ENCODE measurements at regions not wholly inside any gene's neighbourhood (a gene's known extent, or its start where the extent isn't known, plus 50 kb on each side); places are given as distances from the start of the nearest gene placed in this dataset.

GRCh38 chr7:86629-87028 lies 105.7 kb upstream of the FAM20C start:
- no peak for TF ChIP-seq CTCF (IDR thresholded peaks at IDR 0.05; ENCODE audit: borderline replicate concordance, control extremely low read depth, extremely low read depth, insufficient read depth, missing control alignments)
- in situ Hi-C loops (cut with MboI; ENCODE audit: low sequenced_read_pairs, unreplicated experiment) = no loop called here
- no peak for DNase-seq (ENCODE audit: low spot score)

- DNase-seq (ENCODE audit: low spot score) = no peak
- TF ChIP-seq CTCF (IDR thresholded peaks at IDR 0.05; ENCODE audit: borderline replicate concordance, control extremely low read depth, extremely low read depth, insufficient read depth, missing control alignments) = no peak
- in situ Hi-C loops (cut with MboI; ENCODE audit: low sequenced_read_pairs, unreplicated experiment) = no loop called here
These were observed 105.3 kb upstream of the FAM20C start for GRCh38 chr7:87047-87446.

- no peak for TF ChIP-seq CTCF (IDR thresholded peaks at IDR 0.05; ENCODE audit: borderline replicate concordance, control extremely low read depth, extremely low read depth, insufficient read depth, missing control alignments)
- DNase-seq (ENCODE audit: low spot score) = no peak
These were observed 104.7 kb upstream of the FAM20C start for GRCh38 chr7:87671-88070.

GRCh38 chr7:88095-88926 lies 104.1 kb upstream of the FAM20C start:
- DNase-seq (ENCODE audit: low spot score) = peak; percentile 35
- in situ Hi-C loops (cut with MboI; ENCODE audit: low sequenced_read_pairs, unreplicated experiment) = no loop called here
- TF ChIP-seq CTCF (IDR thresholded peaks at IDR 0.05; ENCODE audit: borderline replicate concordance, control extremely low read depth, extremely low read depth, insufficient read depth, missing control alignments) = no peak

More at GRCh38 chr7:87671-88070, 104.7 kb upstream of the FAM20C start:
- in situ Hi-C loops (cut with MboI; ENCODE audit: low sequenced_read_pairs, unreplicated experiment) = no loop called here

- no peak for TF ChIP-seq CTCF (IDR thresholded peaks at IDR 0.05; ENCODE audit: borderline replicate concordance, control extremely low read depth, extremely low read depth, insufficient read depth, missing control alignments)
- peak; percentile 25 for DNase-seq (ENCODE audit: low spot score)
- in situ Hi-C loops (cut with MboI; ENCODE audit: low sequenced_read_pairs, unreplicated experiment) = no loop called here
These were observed 103.5 kb upstream of the FAM20C start for GRCh38 chr7:88927-89231.

- no peak for TF ChIP-seq CTCF (IDR thresholded peaks at IDR 0.05; ENCODE audit: borderline replicate concordance, control extremely low read depth, extremely low read depth, insufficient read depth, missing control alignments)
- in situ Hi-C loops (cut with MboI; ENCODE audit: low sequenced_read_pairs, unreplicated experiment) = no loop called here
- peak; percentile 31 for DNase-seq (ENCODE audit: low spot score)
These were observed 102.9 kb upstream of the FAM20C start for GRCh38 chr7:89232-90019.
